NT2/D1 (cell line): ENCODE measurements at regions not wholly inside any gene's neighbourhood (a gene's known extent, or its start where the extent isn't known, plus 50 kb on each side); places are given as distances from the start of the nearest gene placed in this dataset.

Experiments
- DNase-seq: peaks from one replicate; pipeline ENCODE4 v3.0.0-alpha.2; 2011; ENCODE audit warnings: low read depth, low spot score
- H3K27me3 ChIP-seq: 2 replicates; pipeline ENCODE4 v1.6.0; 2011; ENCODE audit warnings: mild to moderate bottlenecking; ENCODE audit not compliant: insufficient read length, insufficient read depth
- H3K36me3 ChIP-seq: 2 replicates; pipeline ENCODE4 v1.6.1; 2011; ENCODE audit warnings: mild to moderate bottlenecking, low read length, mixed read lengths; ENCODE audit not compliant: insufficient read depth, insufficient read length
- H3K4me1 ChIP-seq: 2 replicates; pipeline ENCODE4 v1.5.1; 2011; ENCODE audit not compliant: insufficient read depth, insufficient read length
- H3K4me3 ChIP-seq: 2 replicates; pipeline ENCODE4 v1.5.1; 2011; ENCODE audit warnings: low read depth; ENCODE audit not compliant: insufficient read length
- H3K9ac ChIP-seq: 2 replicates; pipeline ENCODE4 v1.6.0; 2011; ENCODE audit warnings: low read depth; ENCODE audit not compliant: insufficient read length
- H3K9me3 ChIP-seq: 2 replicates; pipeline ENCODE4 v1.5.1; 2011; ENCODE audit warnings: mild to moderate bottlenecking, low read length; ENCODE audit not compliant: insufficient read depth
- SUZ12 ChIP-seq: IDR thresholded peaks from 2 replicates; pipeline ENCODE4 v1.6.1; 2011; ENCODE audit not compliant: insufficient read length, insufficient read depth; ENCODE audit errors: extremely low read depth
- YY1 ChIP-seq: IDR thresholded peaks from 2 replicates; pipeline ENCODE4 v1.6.1; 2011; ENCODE audit not compliant: insufficient read length, insufficient read depth
- ZNF274 ChIP-seq: IDR thresholded peaks from 2 replicates; pipeline ENCODE4 v1.6.1; 2011; ENCODE audit warnings: mild to moderate bottlenecking, low read depth, low read length

- no peaks in the 10 kb centered on the region for H3K36me3 ChIP-seq
- peaks cover 20% of the 10 kb centered on the region for H3K9me3 ChIP-seq
- H3K4me1 ChIP-seq = peaks cover 22% of the 10 kb centered on the region
- TF ChIP-seq YY1 (no peak), SUZ12 (no peak), ZNF274 (no peak)
- peak overlapping the region; percentile 6 for H3K9ac ChIP-seq
- H3K27me3 ChIP-seq = no peaks in the 10 kb centered on the region
- no peak overlapping the region for H3K4me3 ChIP-seq
- DNase-seq = no peak
Observed at GRCh38 chr16:85541619-85541979, 71.5 kb upstream of the GSE1 start.

- Histone ChIP-seq H3K9ac (peak overlapping the region; percentile 6), H3K27me3 (no peaks in the 10 kb centered on the region), H3K4me1 (peaks cover 21% of the 10 kb centered on the region), H3K4me3 (no peak overlapping the region), H3K36me3 (no peaks in the 10 kb centered on the region), H3K9me3 (peaks cover 20% of the 10 kb centered on the region)
- no peak for DNase-seq
- TF ChIP-seq YY1 (no peak), SUZ12 (no peak), ZNF274 (no peak)
Observed at GRCh38 chr16:85541980-85542900, 70.9 kb upstream of the GSE1 start.

DNA sequence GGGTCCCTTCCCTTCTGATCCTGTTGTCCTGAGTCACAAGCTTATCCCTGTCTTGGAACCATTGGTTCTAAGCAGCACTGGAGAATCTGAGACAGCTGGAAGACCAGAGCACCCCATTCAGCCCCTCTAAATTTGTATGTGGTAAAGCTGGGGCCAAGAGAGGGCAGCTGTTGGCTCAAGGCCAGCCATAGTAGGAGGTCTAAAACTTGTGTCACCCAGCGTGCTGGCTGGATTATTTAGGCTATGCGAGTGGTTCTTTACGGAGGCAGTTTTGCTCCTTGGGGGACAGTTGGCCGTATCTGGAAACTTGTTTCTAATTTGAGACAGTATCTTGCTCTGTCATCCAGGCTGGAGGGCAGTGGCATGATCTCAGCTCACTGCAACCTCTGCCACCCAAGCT, 69.6 kb upstream of the GSE1 start:
- peaks cover 21% of the 10 kb centered on the region for H3K4me1 ChIP-seq
- no peak overlapping the region for H3K4me3 ChIP-seq
- no peaks in the 10 kb centered on the region for H3K27me3 ChIP-seq
- H3K9ac ChIP-seq = no peak overlapping the region
- peaks cover 20% of the 10 kb centered on the region for H3K9me3 ChIP-seq
- DNase-seq = no peak
- no peak for TF ChIP-seq YY1
- TF ChIP-seq ZNF274 = no peak
- TF ChIP-seq SUZ12 = no peak
- H3K36me3 ChIP-seq = no peaks in the 10 kb centered on the region

DNA sequence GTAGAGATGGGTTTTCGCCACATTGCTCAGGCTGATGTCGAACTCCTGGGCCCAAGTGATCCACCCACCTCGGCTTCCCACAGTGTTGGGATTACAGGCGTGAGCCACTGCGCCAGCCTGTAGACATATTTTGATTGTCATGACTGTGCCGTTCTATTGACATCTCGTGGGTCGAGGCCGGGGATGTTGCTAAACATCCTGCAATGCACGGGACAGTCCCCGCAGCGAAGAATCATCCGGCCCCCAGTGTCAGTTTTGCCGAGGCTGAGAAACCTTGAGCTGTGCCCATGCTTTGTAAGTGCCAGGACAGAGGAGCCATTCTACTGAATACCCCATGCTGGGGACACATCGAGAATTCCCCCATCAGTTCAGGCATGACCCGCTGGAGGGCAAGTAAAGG, 69.1 kb upstream of the GSE1 start:
- peaks cover 21% of the 10 kb centered on the region for H3K4me1 ChIP-seq
- H3K27me3 ChIP-seq = no peaks in the 10 kb centered on the region
- TF ChIP-seq ZNF274 (no peak), YY1 (no peak), SUZ12 (no peak)
- H3K36me3 ChIP-seq = no peaks in the 10 kb centered on the region
- H3K9me3 ChIP-seq = peaks cover 18% of the 10 kb centered on the region
- no peak overlapping the region for H3K4me3 ChIP-seq
- H3K9ac ChIP-seq = no peak overlapping the region
- DNase-seq = no peak

DNA sequence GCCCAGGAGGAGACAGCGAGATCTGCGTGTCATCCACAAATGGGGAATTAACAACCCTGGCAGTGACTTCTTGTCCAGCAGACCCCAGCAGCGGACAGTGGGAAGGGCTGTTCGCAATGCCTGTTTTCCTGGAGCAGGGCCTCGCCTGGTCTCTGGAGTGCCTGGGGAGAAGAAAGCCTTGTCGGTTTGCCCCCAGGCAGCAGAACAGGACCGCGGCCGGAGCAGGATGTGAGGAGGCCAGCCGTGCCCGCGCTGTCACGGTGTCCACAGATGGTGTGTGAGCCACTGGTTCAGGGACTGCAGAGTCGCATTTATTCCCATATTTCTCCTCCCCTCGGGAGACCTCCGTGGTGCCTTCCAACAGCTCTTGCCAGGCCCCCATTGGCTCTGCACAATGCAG, 68.5 kb upstream of the GSE1 start:
- Histone ChIP-seq H3K27me3 (no peaks in the 10 kb centered on the region), H3K4me3 (no peak overlapping the region), H3K4me1 (peaks cover 22% of the 10 kb centered on the region), H3K36me3 (no peaks in the 10 kb centered on the region), H3K9me3 (peaks cover 11% of the 10 kb centered on the region), H3K9ac (peak overlapping the region; percentile 36)
- DNase-seq = no peak
- no peak for TF ChIP-seq YY1
- no peak for TF ChIP-seq ZNF274
- no peak for TF ChIP-seq SUZ12

DNA sequence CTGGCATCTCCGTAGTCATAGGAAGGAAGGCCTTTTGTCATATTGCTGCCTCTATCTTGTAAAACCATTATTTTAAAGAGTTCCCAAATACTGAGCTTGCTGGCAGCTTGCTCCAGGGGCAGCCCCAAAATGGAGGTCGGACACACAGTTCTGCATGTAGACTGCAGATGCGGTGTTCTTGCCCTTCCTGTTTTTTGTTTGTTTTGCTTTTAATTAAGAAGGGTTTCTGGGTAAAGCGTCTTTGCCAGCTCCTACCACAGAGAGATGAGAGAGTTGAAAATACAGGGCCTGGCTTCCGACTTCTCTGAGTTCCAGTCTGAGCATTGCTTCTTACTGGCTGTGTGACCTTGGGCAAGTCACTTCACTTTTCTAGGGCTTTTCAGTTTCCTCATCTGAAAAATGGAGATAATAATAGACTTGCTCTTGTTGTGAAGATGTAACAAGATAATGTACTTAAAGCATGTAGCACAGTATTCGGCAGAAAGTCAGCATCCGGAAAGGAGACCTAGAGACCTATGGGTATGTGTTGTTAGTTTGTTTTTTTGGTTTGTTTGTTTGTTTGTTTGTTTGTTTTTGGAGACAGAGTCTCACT, 67.8 kb upstream of the GSE1 start:
- Histone ChIP-seq H3K4me1 (peaks cover 28% of the 10 kb centered on the region), H3K9ac (no peak overlapping the region), H3K9me3 (peaks cover 5% of the 10 kb centered on the region; the same call in 1 of the 2 replicates), H3K27me3 (no peaks in the 10 kb centered on the region), H3K36me3 (no peaks in the 10 kb centered on the region), H3K4me3 (no peak overlapping the region)
- TF ChIP-seq ZNF274 = no peak
- no peak for TF ChIP-seq SUZ12
- TF ChIP-seq YY1 = no peak
- DNase-seq = no peak

- H3K9me3 ChIP-seq = no peaks in the 10 kb centered on the region
- H3K27me3 ChIP-seq = no peaks in the 10 kb centered on the region
- TF ChIP-seq ZNF274 (no peak), SUZ12 (no peak), YY1 (no peak)
- DNase-seq = no peak
- H3K4me1 ChIP-seq = peaks cover 36% of the 10 kb centered on the region
- no peaks in the 10 kb centered on the region for H3K36me3 ChIP-seq
- no peak overlapping the region for H3K4me3 ChIP-seq
- no peak overlapping the region for H3K9ac ChIP-seq
Observed at GRCh38 chr16:85546585-85547447, 66.3 kb upstream of the GSE1 start.
